ENCODE measurements at regions not wholly inside any gene's neighbourhood (a gene's known extent, or its start where the extent isn't known, plus 50 kb on each side); places are given as distances from the start of the nearest gene placed in this dataset.

DNA sequence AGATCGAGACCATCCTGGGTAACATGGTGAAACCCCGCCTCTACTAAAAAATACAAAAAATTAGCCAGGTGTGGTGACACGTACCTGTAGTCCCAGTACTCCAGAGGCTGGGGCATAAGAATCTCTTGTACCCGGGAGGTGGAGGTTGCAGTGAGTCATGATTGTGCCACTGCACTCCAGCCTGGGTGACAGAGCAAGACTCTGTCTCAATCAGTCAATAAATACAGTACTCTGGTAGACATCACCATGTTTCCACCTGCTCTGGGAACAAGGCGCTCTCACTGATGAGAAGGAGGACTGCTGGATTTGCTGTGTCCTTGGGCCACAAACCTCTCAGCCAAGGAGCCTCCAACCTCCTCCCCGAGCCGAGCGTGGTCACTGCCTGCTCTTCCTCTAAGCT is 154.2 kb upstream of the ZNF236 start:
- TF ChIP-seq, protein P1, sequence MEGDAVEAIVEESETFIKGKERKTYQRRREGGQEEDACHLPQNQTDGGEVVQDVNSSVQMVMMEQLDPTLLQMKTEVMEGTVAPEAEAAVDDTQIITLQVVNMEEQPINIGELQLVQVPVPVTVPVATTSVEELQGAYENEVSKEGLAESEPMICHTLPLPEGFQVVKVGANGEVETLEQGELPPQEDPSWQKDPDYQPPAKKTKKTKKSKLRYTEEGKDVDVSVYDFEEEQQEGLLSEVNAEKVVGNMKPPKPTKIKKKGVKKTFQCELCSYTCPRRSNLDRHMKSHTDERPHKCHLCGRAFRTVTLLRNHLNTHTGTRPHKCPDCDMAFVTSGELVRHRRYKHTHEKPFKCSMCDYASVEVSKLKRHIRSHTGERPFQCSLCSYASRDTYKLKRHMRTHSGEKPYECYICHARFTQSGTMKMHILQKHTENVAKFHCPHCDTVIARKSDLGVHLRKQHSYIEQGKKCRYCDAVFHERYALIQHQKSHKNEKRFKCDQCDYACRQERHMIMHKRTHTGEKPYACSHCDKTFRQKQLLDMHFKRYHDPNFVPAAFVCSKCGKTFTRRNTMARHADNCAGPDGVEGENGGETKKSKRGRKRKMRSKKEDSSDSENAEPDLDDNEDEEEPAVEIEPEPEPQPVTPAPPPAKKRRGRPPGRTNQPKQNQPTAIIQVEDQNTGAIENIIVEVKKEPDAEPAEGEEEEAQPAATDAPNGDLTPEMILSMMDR (IDR thresholded peaks at IDR 0.05): no peak
- no peak for TF ChIP-seq POLR2A (IDR thresholded peaks at IDR 0.05)

Data from right lobe of liver (tissue), 4 donors.